NCI-H2227 (cell line): ENCODE measurements at regions not wholly inside any gene's neighbourhood (a gene's known extent, or its start where the extent isn't known, plus 50 kb on each side); places are given as distances from the start of the nearest gene placed in this dataset.
"Not testable (repeated sequence)": the region's sequence is repeated elsewhere in the genome, so short reads cannot be mapped to it uniquely, and the experiment has no call there.

ENCODE experiments used
- DNase-seq: peaks from one replicate; lab custom pipeline; 2025; ENCODE audit not compliant: unreplicated experiment; lab: John Stamatoyannopoulos, UW

- no peak for DNase-seq
Observed at GRCh38 chr3:162601101-162601670, 1104.6 kb downstream of the OTOL1 start.

GRCh38 chr3:162602619-162603018 lies 1106.0 kb downstream of the OTOL1 start:
- DNase-seq, result no peak

GRCh38 chr3:162605651-162606204 lies 1109.1 kb downstream of the OTOL1 start:
- no peak for DNase-seq

GRCh38 chr3:162610261-162610660 lies 1113.7 kb downstream of the OTOL1 start:
- no peak for DNase-seq

GRCh38 chr3:162612991-162613390 lies 1116.4 kb downstream of the OTOL1 start:
- no peak for DNase-seq

GRCh38 chr3:162626172-162626571 lies 1129.6 kb downstream of the OTOL1 start:
- no peak for DNase-seq

- DNase-seq, result no peak
Observed at GRCh38 chr3:162628531-162628930, 1131.9 kb downstream of the OTOL1 start.

GRCh38 chr3:162629372-162629771 lies 1132.8 kb downstream of the OTOL1 start:
- no peak for DNase-seq

GRCh38 chr3:162632672-162633071 lies 1136.1 kb downstream of the OTOL1 start:
- DNase-seq, result no peak

GRCh38 chr3:162640208-162640607 lies 1143.6 kb downstream of the OTOL1 start:
- DNase-seq, result not testable (repeated sequence)

GRCh38 chr3:162641317-162641716 lies 1144.7 kb downstream of the OTOL1 start:
- no peak for DNase-seq

- DNase-seq, result no peak
Observed at GRCh38 chr3:162641907-162642306, 1145.3 kb downstream of the OTOL1 start.

GRCh38 chr3:162643245-162643644 lies 1146.6 kb downstream of the OTOL1 start:
- DNase-seq, result no peak

GRCh38 chr3:162647321-162647720 lies 1150.7 kb downstream of the OTOL1 start:
- DNase-seq, result no peak

- DNase-seq, result no peak
Observed at GRCh38 chr3:162658003-162658402, 1161.4 kb downstream of the OTOL1 start.

- no peak for DNase-seq
Observed at GRCh38 chr3:162665684-162666391, 1169.2 kb downstream of the OTOL1 start.

GRCh38 chr3:162666835-162667234 lies 1170.2 kb downstream of the OTOL1 start:
- DNase-seq, result no peak

GRCh38 chr3:162670181-162670580 lies 1173.6 kb downstream of the OTOL1 start:
- DNase-seq, result no peak

GRCh38 chr3:162677475-162677874 lies 1180.9 kb downstream of the OTOL1 start:
- DNase-seq, result no peak

GRCh38 chr3:162678941-162679340 lies 1182.3 kb downstream of the OTOL1 start:
- no peak for DNase-seq

GRCh38 chr3:162684260-162684659 lies 1187.7 kb downstream of the OTOL1 start:
- no peak for DNase-seq

GRCh38 chr3:162699291-162699690 lies 1202.7 kb downstream of the OTOL1 start:
- DNase-seq, result no peak

- DNase-seq, result no peak
Observed at GRCh38 chr3:162701211-162701610, 1204.6 kb downstream of the OTOL1 start.
